Small intestine (tissue), 7 donors: ENCODE measurements at regions not wholly inside any gene's neighbourhood (a gene's known extent, or its start where the extent isn't known, plus 50 kb on each side); places are given as distances from the start of the nearest gene placed in this dataset.

ENCODE experiments used
- DNase-seq, 2 donors: peaks; one replicate each; pipeline versions ENCODE4 v3.0.0 to v3.0.0-alpha.2; 2013
- FAIRE-seq: peaks from 2 replicates; lab custom pipeline; 2012; peaks lifted over from hg19 to GRCh38; lab: Jason Lieb, UNC
- H3K27ac ChIP-seq, 3 donors: one replicate each; pipeline ENCODE4 v1.5.1; 2013; ENCODE audit warnings: low read length in 2 of 3, mild to moderate bottlenecking in 2 of 3, control low read depth in 1 of 3, inconsistent platforms in 1 of 3, low read depth in 1 of 3, moderate library complexity in 1 of 3
- H3K27me3 ChIP-seq, 3 donors: one replicate each; pipeline ENCODE4 v1.6.1; 2013; ENCODE audit warnings: low read length in 3 of 3, inconsistent platforms in 1 of 3; ENCODE audit not compliant: control insufficient read depth in 3 of 3, insufficient read depth in 3 of 3
- H3K36me3 ChIP-seq, 3 donors: one replicate each; pipeline ENCODE4 v1.6.1; 2013; ENCODE audit warnings: low read length in 3 of 3, inconsistent platforms in 1 of 3, low read depth in 1 of 3, mild to moderate bottlenecking in 1 of 3, moderate library complexity in 1 of 3; ENCODE audit not compliant: control insufficient read depth in 3 of 3, insufficient read depth in 2 of 3
- H3K4me1 ChIP-seq, 3 donors: one replicate each; pipeline ENCODE4 v1.6.1; 2013; ENCODE audit warnings: low read length in 2 of 3, inconsistent platforms in 1 of 3, low read depth in 1 of 3, mild to moderate bottlenecking in 1 of 3, moderate library complexity in 1 of 3; ENCODE audit not compliant: control insufficient read depth in 3 of 3, insufficient read depth in 2 of 3
- H3K4me3 ChIP-seq, 3 donors: one replicate each; pipeline ENCODE4 v1.5.1; 2013; ENCODE audit warnings: low read length in 3 of 3, control low read depth in 1 of 3, inconsistent platforms in 1 of 3, low read depth in 1 of 3, mild to moderate bottlenecking in 1 of 3, moderate library complexity in 1 of 3
- H3K9me3 ChIP-seq, 2 donors: one replicate each; pipeline ENCODE4 v1.6.1; 2013; ENCODE audit warnings: low read depth in 1 of 2, low read length in 1 of 2; ENCODE audit not compliant: control insufficient read depth in 2 of 2, insufficient read depth in 1 of 2
- WGBS, 3 donors: extraction: QIAGEN DNeasy Blood & Tissue Kit; methylation state at CpG; one replicate each; pipeline ENCODE4 v1.1.7; 2013; 5-methylcytosine and 5-hydroxymethylcytosine counted together
- donor health status: healthy with polysubstance abuse.
- donor health status: control.
- donor health status: control.
- donor health status: Bipolar disorder and iron deficiency.
- donor health status: healthy.

DNA sequence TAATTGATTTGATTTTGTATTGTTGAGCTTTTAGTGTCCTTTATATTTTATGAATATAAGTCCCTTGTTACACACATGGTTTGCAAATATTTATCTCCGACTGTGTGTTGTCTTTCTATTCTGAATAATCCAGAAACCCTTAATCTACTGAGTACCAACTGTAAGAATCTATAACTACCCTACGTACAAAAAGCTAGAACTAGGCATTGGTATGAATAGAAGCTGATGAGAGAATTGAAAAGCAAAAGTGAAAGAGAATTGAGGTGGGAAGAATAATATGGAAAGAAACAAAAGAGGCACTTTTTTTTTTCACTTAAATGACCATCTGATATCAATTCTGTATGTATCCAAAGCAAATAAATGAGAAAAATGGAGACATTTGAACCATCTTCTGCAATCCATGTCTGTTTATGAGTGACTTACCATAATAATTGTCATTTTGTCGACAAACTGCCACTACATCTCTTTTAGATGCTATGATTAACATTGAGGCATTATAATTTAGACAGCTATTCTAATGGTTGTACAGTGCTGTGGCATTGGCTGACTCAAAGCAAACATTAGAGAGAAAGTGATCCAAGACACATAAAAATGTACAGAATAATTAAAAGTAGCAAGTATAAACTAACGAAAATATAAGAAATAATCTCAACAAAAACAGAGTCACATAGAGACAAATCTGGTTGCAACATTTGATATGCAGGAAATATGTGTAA is 1516.6 kb upstream of the AGA start:
- Histone ChIP-seq H3K27ac (no peak overlapping the region), H3K9me3 (peaks cover 0 to 6% of the 10 kb centered on the region in 2 donors), H3K4me3 (no peak overlapping the region), H3K36me3 (no peaks in the 10 kb centered on the region), H3K27me3 (no peaks in the 10 kb centered on the region), H3K4me1 (no peaks in the 10 kb centered on the region)
- DNase-seq (no peak), FAIRE-seq (no peak)
- 62 to 77% (median 68%) methylated on average over 4 of the region's 4 CpGs for WGBS, 3 donors

DNA sequence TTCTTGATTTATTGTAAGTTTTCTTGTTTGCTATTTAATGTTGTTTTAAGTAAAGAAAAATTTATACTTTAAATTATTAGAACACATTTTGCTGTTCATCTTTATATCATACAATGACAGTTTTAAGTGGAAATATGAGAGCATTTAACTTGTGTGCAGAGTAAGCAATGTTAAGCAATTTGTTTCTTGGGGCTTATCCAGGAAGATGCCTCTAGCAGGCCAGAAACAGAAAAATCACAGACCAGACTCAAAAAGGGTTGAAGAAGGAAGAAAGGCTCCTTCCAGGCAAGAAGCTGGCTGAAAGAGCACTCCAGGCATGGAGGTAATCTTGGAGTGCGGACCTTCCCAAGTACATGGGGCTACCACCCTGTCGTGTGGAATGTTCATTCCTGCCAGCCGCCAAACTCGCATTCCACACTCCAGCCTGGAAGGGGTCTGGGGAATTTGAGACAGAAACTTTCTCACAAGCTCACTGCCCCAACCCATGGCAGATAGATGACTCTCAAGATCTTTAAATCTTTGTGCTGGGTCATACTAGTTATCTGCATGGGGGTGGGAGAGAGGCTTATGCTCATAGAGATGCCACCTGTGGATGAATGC is 1521.3 kb upstream of the AGA start:
- no peak for FAIRE-seq
- no peak for DNase-seq
- no peak overlapping the region for H3K27ac ChIP-seq
- H3K4me1 ChIP-seq: no peaks in the 10 kb centered on the region
- H3K4me3 ChIP-seq: no peak overlapping the region
- H3K27me3 ChIP-seq: no peaks in the 10 kb centered on the region
- no peaks in the 10 kb centered on the region for H3K9me3 ChIP-seq
- H3K36me3 ChIP-seq: no peaks in the 10 kb centered on the region
- WGBS, 3 donors: 77 to 94% (median 84%) methylated on average over 4 of the region's 4 CpGs

DNA sequence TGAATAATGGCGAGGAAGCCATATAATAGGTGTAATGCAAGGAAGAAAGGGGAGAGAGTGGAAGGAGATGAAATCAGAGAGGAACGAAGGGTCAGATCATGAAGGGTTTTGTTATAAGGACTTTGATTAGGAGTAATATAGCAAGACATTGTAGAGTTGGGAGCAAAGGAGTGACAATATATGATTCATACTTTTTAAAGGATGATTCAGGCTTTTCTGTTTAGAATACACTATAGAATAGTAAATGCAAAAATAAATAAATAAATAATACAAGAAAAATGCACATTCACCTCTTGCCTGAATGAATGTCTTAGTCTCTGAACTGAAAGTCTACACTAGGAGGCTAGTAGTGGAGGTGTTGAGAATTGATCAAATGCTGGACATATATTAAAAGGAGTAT is 1524.4 kb upstream of the AGA start:
- no peaks in the 10 kb centered on the region for H3K27me3 ChIP-seq
- no peak for FAIRE-seq
- H3K4me1 ChIP-seq: no peaks in the 10 kb centered on the region
- WGBS, 3 donors: 60 to 85% (median 71%) methylated on average over 2 of the region's 2 CpGs
- H3K4me3 ChIP-seq: no peak overlapping the region
- no peak for DNase-seq
- no peaks in the 10 kb centered on the region for H3K9me3 ChIP-seq
- no peak overlapping the region for H3K27ac ChIP-seq
- no peaks in the 10 kb centered on the region for H3K36me3 ChIP-seq

DNA sequence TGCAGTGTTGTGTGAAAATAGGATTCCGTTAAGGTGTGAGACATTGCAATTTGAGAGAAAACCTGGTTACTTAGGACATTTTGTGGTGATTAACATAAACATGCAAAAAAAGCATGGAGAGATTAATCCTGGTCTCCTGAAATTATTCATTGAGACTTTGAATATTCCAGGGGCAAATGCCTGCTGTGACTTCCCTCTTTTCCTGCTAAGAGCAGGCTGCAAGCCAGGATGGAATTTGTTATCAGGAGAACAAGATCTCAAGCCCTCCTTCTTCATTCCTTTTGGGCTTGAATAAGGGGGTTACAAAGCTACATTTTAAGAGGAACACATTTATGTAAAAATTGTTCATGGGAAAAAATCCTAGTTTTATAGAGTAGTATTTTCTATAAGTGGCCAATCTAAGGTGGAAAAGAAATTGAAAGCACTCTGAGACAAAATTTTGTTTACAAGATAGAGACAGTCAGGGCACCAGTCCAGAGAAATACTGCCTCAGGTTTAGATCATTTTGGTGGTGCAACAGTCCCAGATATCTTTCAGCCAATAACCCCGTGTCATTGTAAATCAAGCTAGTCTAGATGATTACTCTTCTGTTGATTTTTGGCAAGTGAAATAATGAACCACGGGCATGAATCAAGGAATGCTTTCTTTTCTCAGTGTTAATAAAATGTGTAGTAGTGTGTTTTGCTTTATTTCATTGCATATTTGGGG is 1528.3 kb upstream of the AGA start:
- no peak overlapping the region for H3K4me3 ChIP-seq
- no peaks in the 10 kb centered on the region for H3K4me1 ChIP-seq
- FAIRE-seq: no peak
- no peaks in the 10 kb centered on the region for H3K27me3 ChIP-seq
- DNase-seq: no peak
- no peaks in the 10 kb centered on the region for H3K36me3 ChIP-seq
- no peak overlapping the region for H3K27ac ChIP-seq
- WGBS, 3 donors: 45 to 60% (median 50%) methylated on average over 3 of the region's 3 CpGs
- H3K9me3 ChIP-seq: no peaks in the 10 kb centered on the region

DNA sequence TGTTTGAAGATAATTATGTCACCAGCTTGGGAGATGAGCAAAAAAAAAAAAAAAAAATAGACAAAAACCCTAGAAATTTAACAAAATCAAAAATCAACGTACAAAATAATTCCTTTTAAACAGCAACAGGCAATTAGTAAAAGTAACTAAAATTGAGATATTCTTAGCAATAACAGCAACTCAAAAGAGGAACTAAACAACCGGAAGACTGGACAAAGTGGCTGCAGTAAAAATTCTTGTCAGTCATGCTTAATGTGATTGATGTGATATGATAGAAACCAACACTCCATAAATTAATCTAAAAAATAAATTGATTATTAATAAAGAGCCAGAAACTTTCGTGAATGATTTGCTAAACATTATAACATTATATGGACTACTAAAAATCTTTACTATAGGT is 1534.6 kb upstream of the AGA start:
- H3K27ac ChIP-seq: no peak overlapping the region
- H3K4me3 ChIP-seq: no peak overlapping the region
- no peaks in the 10 kb centered on the region for H3K27me3 ChIP-seq
- H3K4me1 ChIP-seq: no peaks in the 10 kb centered on the region
- 41 to 55% (median 43%) methylated on average over 3 of the region's 3 CpGs for WGBS, 3 donors
- H3K36me3 ChIP-seq: no peaks in the 10 kb centered on the region
- FAIRE-seq (no peak), DNase-seq (no peak)
- H3K9me3 ChIP-seq: no peaks in the 10 kb centered on the region

DNA sequence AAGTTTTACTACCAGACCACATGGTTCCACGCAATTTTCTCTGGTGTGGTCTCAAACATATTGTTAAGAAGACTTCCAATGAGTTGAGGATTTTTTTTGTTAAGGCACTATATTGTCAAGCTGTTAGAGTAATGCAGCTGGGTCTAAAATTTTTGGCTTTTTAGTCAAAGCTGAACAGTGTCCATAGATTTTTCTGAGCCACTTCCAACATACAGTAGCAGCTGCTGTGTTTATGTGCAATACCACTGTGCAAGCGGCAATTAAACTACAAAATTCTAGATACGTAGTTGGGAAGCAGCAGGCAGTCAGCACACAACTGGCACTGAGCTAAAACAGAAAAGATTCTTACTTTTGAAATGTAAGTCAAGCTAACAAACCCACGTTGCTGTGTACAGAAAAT is 1551.1 kb upstream of the AGA start:
- H3K36me3 ChIP-seq: no peaks in the 10 kb centered on the region
- no peaks in the 10 kb centered on the region for H3K4me1 ChIP-seq
- no peak overlapping the region for H3K27ac ChIP-seq
- no peak overlapping the region for H3K4me3 ChIP-seq
- no peak for FAIRE-seq
- no peaks in the 10 kb centered on the region for H3K9me3 ChIP-seq
- 51 to 64% (median 59%) methylated on average over 4 of the region's 4 CpGs for WGBS, 3 donors
- no peak for DNase-seq
- no peaks in the 10 kb centered on the region for H3K27me3 ChIP-seq

DNA sequence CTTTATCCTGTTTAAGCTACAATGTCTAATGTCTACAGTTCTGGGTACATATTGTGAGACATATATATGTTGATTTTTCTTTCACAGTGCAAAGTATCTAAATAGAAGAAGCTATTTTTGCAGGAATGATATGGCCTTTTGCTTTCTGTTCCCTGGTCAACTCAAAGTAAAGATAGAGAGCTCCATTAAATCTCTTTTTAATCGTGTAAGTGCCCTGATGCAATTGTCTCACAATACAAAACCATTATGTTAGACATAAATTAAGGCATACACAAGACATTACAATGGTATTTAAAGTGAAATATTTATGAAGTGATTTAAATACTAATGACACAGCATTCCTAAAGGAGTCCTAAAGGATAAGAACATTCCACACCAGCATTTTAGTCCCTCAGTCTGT is 1559.7 kb upstream of the AGA start:
- WGBS, 3 donors: 62 to 68% (median 63%) methylated on average over 1 of the region's 1 CpG
- no peak for DNase-seq
- Histone ChIP-seq H3K27ac (no peak overlapping the region), H3K4me3 (no peak overlapping the region), H3K36me3 (no peaks in the 10 kb centered on the region), H3K9me3 (no peaks in the 10 kb centered on the region), H3K4me1 (no peaks in the 10 kb centered on the region), H3K27me3 (no peaks in the 10 kb centered on the region)
- FAIRE-seq: no peak

DNA sequence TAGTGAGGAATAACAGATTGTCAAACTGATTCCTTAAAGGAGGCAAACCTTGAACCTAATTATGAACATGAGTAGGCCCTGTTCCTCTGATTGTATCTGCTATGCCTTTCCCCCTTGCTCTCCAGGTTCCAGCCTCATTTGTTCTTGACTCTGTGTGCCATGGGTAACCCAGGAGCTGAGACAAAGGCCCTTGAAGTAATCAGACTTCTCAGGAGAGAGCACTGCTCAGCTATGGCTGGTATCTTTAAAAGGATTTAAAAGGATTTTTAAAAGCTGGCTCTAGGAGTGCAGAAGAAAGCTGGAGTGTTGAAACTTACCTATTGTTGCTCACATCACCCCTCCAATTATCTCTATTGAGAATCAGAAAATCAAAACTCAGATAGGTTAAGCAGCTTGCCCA is 1565.5 kb upstream of the AGA start:
- H3K36me3 ChIP-seq: no peaks in the 10 kb centered on the region
- no peak for FAIRE-seq
- no peaks in the 10 kb centered on the region for H3K4me1 ChIP-seq
- H3K9me3 ChIP-seq: no peaks in the 10 kb centered on the region
- H3K27ac ChIP-seq: no peak overlapping the region
- DNase-seq: no peak
- no peaks in the 10 kb centered on the region for H3K27me3 ChIP-seq
- no peak overlapping the region for H3K4me3 ChIP-seq
